HFFc6 (cell line): ENCODE measurements at regions not wholly inside any gene's neighbourhood (a gene's known extent, or its start where the extent isn't known, plus 50 kb on each side); places are given as distances from the start of the nearest gene placed in this dataset.

Experiments used
- DNase-seq: peaks from one replicate; pipeline ENCODE4 v3.0.0-alpha.2; 2018
- H3K27ac Mint-ChIP-seq: 2 replicates; pipeline ENCODE4 v1.8.0; 2020; ENCODE audit warnings: mild to moderate bottlenecking, mixed read lengths
- H3K27me3 Mint-ChIP-seq: 2 replicates; pipeline ENCODE4 v1.8.0; 2021; ENCODE audit warnings: mild to moderate bottlenecking, moderate library complexity, mixed read lengths; ENCODE audit not compliant: insufficient read depth
- H3K36me3 Mint-ChIP-seq: 2 replicates; pipeline ENCODE4 v1.8.0; 2021; ENCODE audit warnings: low read depth, mixed read lengths
- H3K4me1 Mint-ChIP-seq: 2 replicates; pipeline ENCODE4 v1.8.0; 2020; ENCODE audit warnings: low read depth, mixed read lengths
- H3K4me3 Mint-ChIP-seq: 2 replicates; pipeline ENCODE4 v1.8.0; 2020; ENCODE audit warnings: mild to moderate bottlenecking, moderate library complexity, mixed read lengths
- H3K9me3 Mint-ChIP-seq: 2 replicates; pipeline ENCODE4 v1.8.0; 2020; ENCODE audit warnings: mild to moderate bottlenecking, mixed read lengths
- CTCF ChIP-seq: fragments of 200-600 bp; sonication (generic); IDR thresholded peaks from 2 replicates; pipeline ENCODE4 v1.5.0; 2021; ENCODE audit warnings: antibody characterized with exemption, mild to moderate bottlenecking

GRCh38 chr14:83561261-83561660 is 1968.7 kb upstream of the FLRT2 start:
- TF ChIP-seq CTCF = no peak

GRCh38 chr14:83566567-83566966 is 1963.4 kb upstream of the FLRT2 start:
- DNase-seq = no peak
- H3K27ac Mint-ChIP-seq = no peak overlapping the region
- no peak for TF ChIP-seq CTCF

More at GRCh38 chr14:83561261-83561660, 1968.7 kb upstream of the FLRT2 start:
- Mint-ChIP-seq H3K9me3 (peaks cover 12% of the 10 kb centered on the region), H3K27me3 (no peaks in the 10 kb centered on the region), H3K4me1 (peaks cover 11% of the 10 kb centered on the region; the same call in 1 of the 2 replicates), H3K4me3 (no peak overlapping the region), H3K27ac (no peak overlapping the region), H3K36me3 (no peaks in the 10 kb centered on the region; the same call in 1 of the 2 replicates)
- DNase-seq = no peak

GRCh38 chr14:83568141-83568540 is 1961.8 kb upstream of the FLRT2 start:
- DNase-seq = no peak
- H3K4me3 Mint-ChIP-seq = no peak overlapping the region
- H3K36me3 Mint-ChIP-seq = no peaks in the 10 kb centered on the region; the same call in 1 of the 2 replicates
- H3K27me3 Mint-ChIP-seq = no peaks in the 10 kb centered on the region
- no peak overlapping the region for H3K27ac Mint-ChIP-seq
- H3K9me3 Mint-ChIP-seq = peaks cover 6% of the 10 kb centered on the region
- no peak for TF ChIP-seq CTCF
- no peaks in the 10 kb centered on the region for H3K4me1 Mint-ChIP-seq

More at GRCh38 chr14:83566567-83566966, 1963.4 kb upstream of the FLRT2 start:
- peaks cover 6% of the 10 kb centered on the region for H3K9me3 Mint-ChIP-seq
- H3K4me1 Mint-ChIP-seq = no peaks in the 10 kb centered on the region
- no peaks in the 10 kb centered on the region for H3K27me3 Mint-ChIP-seq
- H3K4me3 Mint-ChIP-seq = no peak overlapping the region
- H3K36me3 Mint-ChIP-seq = no peaks in the 10 kb centered on the region; the same call in 1 of the 2 replicates

GRCh38 chr14:83575301-83575700 is 1954.6 kb upstream of the FLRT2 start:
- peaks cover 3% of the 10 kb centered on the region; the same call in 1 of the 2 replicates for H3K9me3 Mint-ChIP-seq
- TF ChIP-seq CTCF = no peak
- no peaks in the 10 kb centered on the region for H3K36me3 Mint-ChIP-seq
- no peaks in the 10 kb centered on the region for H3K27me3 Mint-ChIP-seq
- no peak overlapping the region for H3K27ac Mint-ChIP-seq
- H3K4me1 Mint-ChIP-seq = no peaks in the 10 kb centered on the region
- no peak for DNase-seq
- H3K4me3 Mint-ChIP-seq = no peak overlapping the region

GRCh38 chr14:83583201-83583600 is 1946.7 kb upstream of the FLRT2 start:
- Mint-ChIP-seq H3K9me3 (peaks cover 17% of the 10 kb centered on the region), H3K27ac (no peak overlapping the region), H3K27me3 (no peaks in the 10 kb centered on the region), H3K4me3 (no peak overlapping the region), H3K4me1 (no peaks in the 10 kb centered on the region), H3K36me3 (no peaks in the 10 kb centered on the region)
- DNase-seq = no peak
- no peak for TF ChIP-seq CTCF

- no peaks in the 10 kb centered on the region; the same call in 1 of the 2 replicates for H3K36me3 Mint-ChIP-seq
- no peaks in the 10 kb centered on the region; the same call in 1 of the 2 replicates for H3K9me3 Mint-ChIP-seq
- no peak for DNase-seq
- no peaks in the 10 kb centered on the region for H3K27me3 Mint-ChIP-seq
- no peak overlapping the region for H3K4me3 Mint-ChIP-seq
- no peak for TF ChIP-seq CTCF
- H3K27ac Mint-ChIP-seq = no peak overlapping the region
- no peaks in the 10 kb centered on the region for H3K4me1 Mint-ChIP-seq
These were observed 1935.1 kb upstream of the FLRT2 start for GRCh38 chr14:83594874-83595273.
